ENCODE measurements at regions not wholly inside any gene's neighbourhood (a gene's known extent, or its start where the extent isn't known, plus 50 kb on each side); places are given as distances from the start of the nearest gene placed in this dataset.

- Mint-ChIP-seq H3K27ac (no peak overlapping the region), H3K36me3 (no peaks in the 10 kb centered on the region), H3K4me1 (no peaks in the 10 kb centered on the region), H3K27me3 (ENCODE audit: low read depth) (no peaks in the 10 kb centered on the region; the same call in 1 of the 2 replicates), H3K4me3 (no peak overlapping the region), H3K9me3 (no peaks in the 10 kb centered on the region)
- DNase-seq (ENCODE audit: low spot score) (no peak), ATAC-seq (no peak)
- ChIA-PET CTCF (interaction anchor here (1.0 kb wide), 1 partner anchor 66 kb away, joined by 3 read pairs; no protein-coding TSS in a partner anchor), POLR2A (no interaction called here)
- TF ChIP-seq, protein P1, sequence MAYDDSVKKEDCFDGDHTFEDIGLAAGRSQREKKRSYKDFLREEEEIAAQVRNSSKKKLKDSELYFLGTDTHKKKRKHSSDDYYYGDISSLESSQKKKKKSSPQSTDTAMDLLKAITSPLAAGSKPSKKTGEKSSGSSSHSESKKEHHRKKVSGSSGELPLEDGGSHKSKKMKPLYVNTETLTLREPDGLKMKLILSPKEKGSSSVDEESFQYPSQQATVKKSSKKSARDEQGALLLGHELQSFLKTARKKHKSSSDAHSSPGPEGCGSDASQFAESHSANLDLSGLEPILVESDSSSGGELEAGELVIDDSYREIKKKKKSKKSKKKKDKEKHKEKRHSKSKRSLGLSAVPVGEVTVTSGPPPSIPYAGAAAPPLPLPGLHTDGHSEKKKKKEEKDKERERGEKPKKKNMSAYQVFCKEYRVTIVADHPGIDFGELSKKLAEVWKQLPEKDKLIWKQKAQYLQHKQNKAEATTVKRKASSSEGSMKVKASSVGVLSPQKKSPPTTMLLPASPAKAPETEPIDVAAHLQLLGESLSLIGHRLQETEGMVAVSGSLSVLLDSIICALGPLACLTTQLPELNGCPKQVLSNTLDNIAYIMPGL (CRISPR knock-in tag; IDR thresholded peaks at IDR 0.05), result no peak
Measured at GRCh38 chr16:82389956-82390650, 220.1 kb upstream of the MPHOSPH6 start.

GRCh38 chr16:82386761-82387160, 216.7 kb upstream of the MPHOSPH6 start:
- DNase-seq (ENCODE audit: low spot score) (no peak), ATAC-seq (no peak)
- no peaks in the 10 kb centered on the region for H3K9me3 Mint-ChIP-seq
- H3K27me3 Mint-ChIP-seq (ENCODE audit: low read depth), result no peaks in the 10 kb centered on the region; the same call in 1 of the 2 replicates
- TF ChIP-seq JAZF1 (CRISPR knock-in tag; IDR thresholded peaks at IDR 0.05), result no peak
- TF ChIP-seq ATF1 (CRISPR knock-in tag; IDR thresholded peaks at IDR 0.05), result no peak
- no peak for TF ChIP-seq CREM (CRISPR knock-in tag; IDR thresholded peaks at IDR 0.05)
- TF ChIP-seq, protein P2, sequence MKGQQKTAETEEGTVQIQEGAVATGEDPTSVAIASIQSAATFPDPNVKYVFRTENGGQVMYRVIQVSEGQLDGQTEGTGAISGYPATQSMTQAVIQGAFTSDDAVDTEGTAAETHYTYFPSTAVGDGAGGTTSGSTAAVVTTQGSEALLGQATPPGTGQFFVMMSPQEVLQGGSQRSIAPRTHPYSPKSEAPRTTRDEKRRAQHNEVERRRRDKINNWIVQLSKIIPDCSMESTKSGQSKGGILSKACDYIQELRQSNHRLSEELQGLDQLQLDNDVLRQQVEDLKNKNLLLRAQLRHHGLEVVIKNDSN (CRISPR knock-in tag; IDR thresholded peaks at IDR 0.05), result no peak
- no peak for TF ChIP-seq GRHL2 (CRISPR knock-in tag; IDR thresholded peaks at IDR 0.05; ENCODE audit: insufficient replicate concordance, severe bottlenecking)
- TF ChIP-seq MXD4 (CRISPR knock-in tag; IDR thresholded peaks at IDR 0.05; ENCODE audit: borderline replicate concordance), result no peak
- TF ChIP-seq, protein P3, sequence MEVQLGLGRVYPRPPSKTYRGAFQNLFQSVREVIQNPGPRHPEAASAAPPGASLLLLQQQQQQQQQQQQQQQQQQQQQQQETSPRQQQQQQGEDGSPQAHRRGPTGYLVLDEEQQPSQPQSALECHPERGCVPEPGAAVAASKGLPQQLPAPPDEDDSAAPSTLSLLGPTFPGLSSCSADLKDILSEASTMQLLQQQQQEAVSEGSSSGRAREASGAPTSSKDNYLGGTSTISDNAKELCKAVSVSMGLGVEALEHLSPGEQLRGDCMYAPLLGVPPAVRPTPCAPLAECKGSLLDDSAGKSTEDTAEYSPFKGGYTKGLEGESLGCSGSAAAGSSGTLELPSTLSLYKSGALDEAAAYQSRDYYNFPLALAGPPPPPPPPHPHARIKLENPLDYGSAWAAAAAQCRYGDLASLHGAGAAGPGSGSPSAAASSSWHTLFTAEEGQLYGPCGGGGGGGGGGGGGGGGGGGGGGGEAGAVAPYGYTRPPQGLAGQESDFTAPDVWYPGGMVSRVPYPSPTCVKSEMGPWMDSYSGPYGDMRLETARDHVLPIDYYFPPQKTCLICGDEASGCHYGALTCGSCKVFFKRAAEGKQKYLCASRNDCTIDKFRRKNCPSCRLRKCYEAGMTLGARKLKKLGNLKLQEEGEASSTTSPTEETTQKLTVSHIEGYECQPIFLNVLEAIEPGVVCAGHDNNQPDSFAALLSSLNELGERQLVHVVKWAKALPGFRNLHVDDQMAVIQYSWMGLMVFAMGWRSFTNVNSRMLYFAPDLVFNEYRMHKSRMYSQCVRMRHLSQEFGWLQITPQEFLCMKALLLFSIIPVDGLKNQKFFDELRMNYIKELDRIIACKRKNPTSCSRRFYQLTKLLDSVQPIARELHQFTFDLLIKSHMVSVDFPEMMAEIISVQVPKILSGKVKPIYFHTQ (CRISPR knock-in tag; IDR thresholded peaks at IDR 0.05), result no peak
- no peak for TF ChIP-seq CDX4 (CRISPR knock-in tag; IDR thresholded peaks at IDR 0.05; ENCODE audit: borderline replicate concordance)
- TF ChIP-seq NR1H2 (CRISPR knock-in tag; IDR thresholded peaks at IDR 0.05), result no peak
- no peak overlapping the region for H3K4me3 Mint-ChIP-seq
- ChIA-PET POLR2A (no interaction called here), CTCF (no interaction called here)
- H3K36me3 Mint-ChIP-seq, result no peaks in the 10 kb centered on the region
- no peak overlapping the region for H3K27ac Mint-ChIP-seq
- H3K4me1 Mint-ChIP-seq, result peaks cover 11% of the 10 kb centered on the region

- DNase-seq (ENCODE audit: low spot score) (no peak), ATAC-seq (no peak)
- no peaks in the 10 kb centered on the region for H3K36me3 Mint-ChIP-seq
- CTCF ChIA-PET, result interaction anchor here (0.6 to 1.1 kb wide), 2 partner anchors 17 to 71 kb away, joined by 3 read pairs; no protein-coding TSS in a partner anchor
- POLR2A ChIA-PET, result no interaction called here
- peaks cover 6% of the 10 kb centered on the region for H3K9me3 Mint-ChIP-seq
- no peak overlapping the region for H3K27ac Mint-ChIP-seq
- TF ChIP-seq ETV6 (CRISPR knock-in tag; IDR thresholded peaks at IDR 0.05) (no peak), ZNF219 (CRISPR knock-in tag; IDR thresholded peaks at IDR 0.05; ENCODE audit: borderline replicate concordance) (no peak), E2F1 (CRISPR knock-in tag; IDR thresholded peaks at IDR 0.05) (no peak), NR3C1 (CRISPR knock-in tag; conservative IDR thresholded peaks at IDR 0.05; ENCODE audit: low read depth) (no peak), ZBTB21 (CRISPR knock-in tag; IDR thresholded peaks at IDR 0.05; ENCODE audit: borderline replicate concordance) (no peak), NR2C2 (CRISPR knock-in tag; IDR thresholded peaks at IDR 0.05) (no peak), SMAD3 (CRISPR knock-in tag; IDR thresholded peaks at IDR 0.05; ENCODE audit: borderline replicate concordance) (no peak), HMGA2 (CRISPR knock-in tag; IDR thresholded peaks at IDR 0.05) (no peak), ZNF138 (CRISPR knock-in tag; conservative IDR thresholded peaks at IDR 0.05) (no peak)
- no peaks in the 10 kb centered on the region; the same call in 1 of the 2 replicates for H3K27me3 Mint-ChIP-seq (ENCODE audit: low read depth)
- no peak overlapping the region for H3K4me3 Mint-ChIP-seq
- peaks cover 11% of the 10 kb centered on the region for H3K4me1 Mint-ChIP-seq
Measured at GRCh38 chr16:82384949-82385348, 214.9 kb upstream of the MPHOSPH6 start.
